ENCODE measurements at regions not wholly inside any gene's neighbourhood (a gene's known extent, or its start where the extent isn't known, plus 50 kb on each side); places are given as distances from the start of the nearest gene placed in this dataset.
"Not testable (repeated sequence)": the region's sequence is repeated elsewhere in the genome, so short reads cannot be mapped to it uniquely, and the experiment has no call there.

DNA sequence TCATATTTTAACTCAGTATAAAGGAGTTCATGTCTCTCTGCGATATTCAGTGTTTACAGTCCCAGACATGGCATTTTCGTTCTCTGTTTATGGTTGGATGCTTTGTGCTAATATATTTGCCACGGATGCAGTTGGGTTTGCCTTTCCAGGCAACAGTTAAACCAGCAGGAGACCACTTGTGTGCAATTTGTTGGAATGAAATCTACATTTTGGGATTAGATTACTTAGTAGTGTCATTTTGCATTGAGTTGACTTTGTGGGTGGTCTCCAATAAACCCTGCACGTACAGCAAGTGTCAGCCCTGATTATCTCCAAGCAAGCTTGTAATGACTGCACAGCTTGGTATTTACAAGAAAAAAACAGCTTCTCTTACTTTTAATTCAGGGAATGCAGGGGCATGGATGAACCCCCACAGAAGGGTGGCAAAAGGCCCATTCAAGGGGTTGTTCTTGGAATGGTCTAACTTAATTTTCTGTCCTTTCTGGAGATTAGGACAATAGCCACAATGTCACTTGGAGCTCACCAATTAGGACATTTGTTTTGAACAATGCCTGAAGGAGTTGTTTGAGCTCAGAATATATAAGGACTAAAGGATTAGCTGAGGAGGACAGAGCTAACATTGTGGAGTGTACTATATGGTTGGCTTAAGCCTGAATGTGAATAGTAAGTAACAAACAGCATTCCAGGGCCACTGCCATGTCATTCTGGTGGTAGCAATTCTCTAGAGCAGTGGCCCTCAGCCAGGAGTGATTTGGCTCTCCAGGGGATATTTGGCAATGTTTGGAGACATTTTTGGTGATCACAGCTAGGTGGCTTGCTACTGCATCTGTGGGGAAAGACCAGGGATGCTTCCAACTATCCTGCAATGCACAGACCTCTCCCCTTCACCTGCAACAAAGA, 121.5 kb downstream of the SLC4A3 start:
- Histone ChIP-seq H3K27ac (no peak overlapping the region), H3K4me3 (no peak overlapping the region), H3K27me3 (peaks cover 0 to 20% (median 0%) of the 10 kb centered on the region in 3 donors), H3K36me3 (no peaks in the 10 kb centered on the region), H3K4me1 (no peaks in the 10 kb centered on the region), H3K9me3 (peaks cover 0 to 8% (median 0%) of the 10 kb centered on the region in 4 donors)
- TF ChIP-seq POLR2A (IDR thresholded peaks at IDR 0.05) (no peak), EP300 (IDR thresholded peaks at IDR 0.05) (no peak), CTCF (IDR thresholded peaks at IDR 0.05) (no peak), POLR2AphosphoS5 (IDR thresholded peaks at IDR 0.05) (no peak)
- WGBS, 5 donors = 54 to 63% (median 57%) methylated on average over 4 of the region's 4 CpGs
- DNase-seq = no peak
- intact Hi-C loops (cut with DNase I; ENCODE audit: low total_unique reads) = no loop called here

DNA sequence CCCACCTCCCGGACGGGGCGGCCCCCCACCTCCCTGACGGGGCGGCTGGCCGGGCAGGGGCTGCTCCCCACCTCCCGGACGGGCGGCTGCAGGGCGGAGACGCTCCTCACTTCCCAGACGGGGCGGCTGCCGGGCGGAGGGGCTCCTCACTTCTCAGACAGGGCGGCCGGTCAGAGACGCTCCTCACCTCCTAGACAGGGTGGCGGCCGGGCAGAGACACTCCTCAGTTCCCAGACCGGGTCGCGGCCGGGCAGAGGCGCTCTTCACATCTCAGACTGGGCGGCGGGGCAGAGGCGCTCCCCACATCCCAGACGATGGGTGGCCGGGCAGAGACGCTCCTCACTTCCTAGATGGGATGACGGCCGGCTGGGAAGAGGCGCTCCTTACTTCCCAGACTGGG, 123.7 kb downstream of the SLC4A3 start:
- H3K4me1 ChIP-seq; H3K36me3 ChIP-seq; intact Hi-C loops (cut with DNase I; ENCODE audit: low total_unique reads); H3K9me3 ChIP-seq; H3K4me3 ChIP-seq; H3K27ac ChIP-seq; DNase-seq: not testable (repeated sequence)
- 93 to 98% (median 96%) methylated on average over 21 to 34 of the region's 34 CpGs; no CpG with 5 or more reads in 1 of the 5 donors for WGBS, 5 donors
- H3K27me3 ChIP-seq = peaks cover 0 to 18% (median 0%) of the 10 kb centered on the region in 3 donors

DNA sequence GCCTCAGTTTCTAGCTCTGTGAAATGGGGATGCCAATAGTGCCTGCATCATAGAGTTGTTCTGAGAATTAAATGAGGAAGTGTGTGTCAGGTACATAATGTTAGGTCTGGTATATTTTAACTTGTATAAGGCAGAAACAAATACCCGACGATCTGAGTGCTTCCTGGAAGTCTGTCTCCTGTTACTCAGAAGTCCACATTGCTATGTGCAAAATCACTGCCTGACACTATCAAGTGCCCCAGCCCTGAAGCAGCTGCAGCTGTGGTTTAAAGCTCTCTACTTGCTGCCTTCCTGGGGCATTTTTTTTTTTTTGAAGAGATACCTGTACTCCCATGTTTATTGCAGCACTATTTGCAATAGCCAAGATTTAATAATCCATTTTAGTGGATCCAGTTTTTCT, 125.3 kb downstream of the SLC4A3 start:
- H3K36me3 ChIP-seq = no peaks in the 10 kb centered on the region
- no peak for TF ChIP-seq CTCF (IDR thresholded peaks at IDR 0.05)
- TF ChIP-seq EP300 (IDR thresholded peaks at IDR 0.05) = no peak
- no peak for TF ChIP-seq POLR2AphosphoS5 (IDR thresholded peaks at IDR 0.05)
- no peak for TF ChIP-seq POLR2A (IDR thresholded peaks at IDR 0.05)
- DNase-seq = no peak
- no peak overlapping the region for H3K27ac ChIP-seq
- H3K27me3 ChIP-seq = peaks cover 0 to 9% (median 0%) of the 10 kb centered on the region in 3 donors
- H3K9me3 ChIP-seq = peaks cover 0 to 8% (median 0%) of the 10 kb centered on the region in 4 donors
- 61 to 85% (median 65%) methylated on average over 2 of the region's 2 CpGs for WGBS, 5 donors
- H3K4me3 ChIP-seq = no peak overlapping the region
- intact Hi-C loops (cut with DNase I; ENCODE audit: low total_unique reads) = no loop called here
- H3K4me1 ChIP-seq = no peaks in the 10 kb centered on the region

GRCh38 chr2:219758907-219759680, 131.7 kb downstream of the SLC4A3 start:
- Histone ChIP-seq H3K36me3 (no peaks in the 10 kb centered on the region), H3K9me3 (peaks cover 0 to 8% (median 0%) of the 10 kb centered on the region in 4 donors), H3K4me1 (no peaks in the 10 kb centered on the region), H3K27ac (no peak overlapping the region), H3K27me3 (peaks cover 0 to 9% (median 0%) of the 10 kb centered on the region in 3 donors), H3K4me3 (no peak overlapping the region)
- TF ChIP-seq POLR2AphosphoS5 (IDR thresholded peaks at IDR 0.05) (no peak), POLR2A (IDR thresholded peaks at IDR 0.05) (no peak), CTCF (IDR thresholded peaks at IDR 0.05) (no peak), EP300 (IDR thresholded peaks at IDR 0.05) (no peak)
- 55 to 65% (median 61%) methylated on average over 3 of the region's 3 CpGs for WGBS, 5 donors
- intact Hi-C loops (cut with DNase I; ENCODE audit: low total_unique reads) = no loop called here
- no peak for DNase-seq
